ENCODE measurements at regions not wholly inside any gene's neighbourhood (a gene's known extent, or its start where the extent isn't known, plus 50 kb on each side); places are given as distances from the start of the nearest gene placed in this dataset.

- TF ChIP-seq, protein P1, sequence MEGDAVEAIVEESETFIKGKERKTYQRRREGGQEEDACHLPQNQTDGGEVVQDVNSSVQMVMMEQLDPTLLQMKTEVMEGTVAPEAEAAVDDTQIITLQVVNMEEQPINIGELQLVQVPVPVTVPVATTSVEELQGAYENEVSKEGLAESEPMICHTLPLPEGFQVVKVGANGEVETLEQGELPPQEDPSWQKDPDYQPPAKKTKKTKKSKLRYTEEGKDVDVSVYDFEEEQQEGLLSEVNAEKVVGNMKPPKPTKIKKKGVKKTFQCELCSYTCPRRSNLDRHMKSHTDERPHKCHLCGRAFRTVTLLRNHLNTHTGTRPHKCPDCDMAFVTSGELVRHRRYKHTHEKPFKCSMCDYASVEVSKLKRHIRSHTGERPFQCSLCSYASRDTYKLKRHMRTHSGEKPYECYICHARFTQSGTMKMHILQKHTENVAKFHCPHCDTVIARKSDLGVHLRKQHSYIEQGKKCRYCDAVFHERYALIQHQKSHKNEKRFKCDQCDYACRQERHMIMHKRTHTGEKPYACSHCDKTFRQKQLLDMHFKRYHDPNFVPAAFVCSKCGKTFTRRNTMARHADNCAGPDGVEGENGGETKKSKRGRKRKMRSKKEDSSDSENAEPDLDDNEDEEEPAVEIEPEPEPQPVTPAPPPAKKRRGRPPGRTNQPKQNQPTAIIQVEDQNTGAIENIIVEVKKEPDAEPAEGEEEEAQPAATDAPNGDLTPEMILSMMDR (IDR thresholded peaks at IDR 0.05): no peak
- Mint-ChIP-seq H3K4me3 (no peak overlapping the region), H3K9me3 (peaks cover 6 to 12% of the 10 kb centered on the region in 2 donors), H3K27me3 (ENCODE audit: low read depth in 2 of 2) (no peaks in the 10 kb centered on the region), H3K27ac (no peak overlapping the region), H3K36me3 (no peaks in the 10 kb centered on the region), H3K4me1 (no peaks in the 10 kb centered on the region)
- no CpG with 5 or more reads among the region's 2 CpGs for WGBS (ENCODE audit: insufficient coverage)
- ATAC-seq (no peak), DNase-seq (no peak)
- no peaks in the 10 kb centered on the region for H3K27me3 ChIP-seq (ENCODE audit: control insufficient read depth, insufficient read depth, low read length)
- no peak overlapping the region for H3K4me3 ChIP-seq (ENCODE audit: low read length)
- H3K4me1 ChIP-seq (ENCODE audit: control insufficient read depth, insufficient read depth, low read length): no peaks in the 10 kb centered on the region
- no peaks in the 10 kb centered on the region for H3K36me3 ChIP-seq (ENCODE audit: control insufficient read depth, insufficient read depth, low read length)
- H3K27ac ChIP-seq (ENCODE audit: low read length): no peak overlapping the region
- intact Hi-C loops (cut with micrococcal nuclease): no loop called here
- H3K9me3 ChIP-seq (ENCODE audit: control insufficient read depth, insufficient read depth, low read length): no peaks in the 10 kb centered on the region
Observed at GRCh38 chr4:117661091-117662072, 372.9 kb upstream of the NDST3 start.

DNA sequence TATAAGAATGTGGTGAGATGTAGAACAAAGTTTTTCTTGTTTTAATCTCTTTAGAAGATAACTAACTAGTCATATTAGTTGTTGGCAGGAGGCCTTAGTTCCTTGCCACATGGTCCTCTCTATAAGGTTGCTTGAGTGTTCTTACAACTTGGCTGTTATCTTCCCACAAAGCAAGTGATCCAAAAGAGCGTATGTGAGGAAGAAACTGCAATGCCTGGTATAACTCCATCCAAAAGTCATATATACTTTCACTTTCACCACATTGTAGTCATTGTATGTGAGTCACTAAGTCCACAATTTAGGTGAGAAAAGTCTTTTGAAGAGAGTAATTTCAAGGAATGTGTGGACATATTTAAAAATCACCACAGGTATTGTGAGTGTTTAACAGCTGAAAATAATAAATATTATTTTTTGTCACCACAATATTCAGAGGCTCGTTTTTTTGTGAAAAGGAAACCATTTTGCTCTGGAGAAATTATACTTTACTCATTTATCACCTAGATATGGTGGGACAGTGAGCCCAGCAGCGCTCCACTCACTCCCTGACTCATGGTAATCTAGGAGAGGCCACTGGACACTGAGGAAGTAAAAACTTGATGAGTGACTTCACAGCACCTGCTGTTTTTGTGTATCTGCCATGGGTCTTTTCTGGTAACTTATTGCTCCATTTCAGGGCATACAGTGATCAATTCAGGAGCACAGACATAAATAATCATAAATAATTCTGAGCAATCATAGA is 369.4 kb upstream of the NDST3 start:
- DNase-seq (no peak), ATAC-seq (no peak)
- H3K4me1 Mint-ChIP-seq: no peaks in the 10 kb centered on the region
- H3K4me3 Mint-ChIP-seq: no peak overlapping the region
- peaks cover 4% of the 10 kb centered on the region in 2 donors for H3K9me3 Mint-ChIP-seq
- no peak overlapping the region for H3K27ac ChIP-seq (ENCODE audit: low read length)
- intact Hi-C loops (cut with micrococcal nuclease): no loop called here
- no peak overlapping the region for H3K27ac Mint-ChIP-seq
- H3K36me3 ChIP-seq (ENCODE audit: control insufficient read depth, insufficient read depth, low read length): no peaks in the 10 kb centered on the region
- H3K9me3 ChIP-seq (ENCODE audit: control insufficient read depth, insufficient read depth, low read length): no peaks in the 10 kb centered on the region
- no peaks in the 10 kb centered on the region for H3K4me1 ChIP-seq (ENCODE audit: control insufficient read depth, insufficient read depth, low read length)
- H3K27me3 Mint-ChIP-seq (ENCODE audit: low read depth in 2 of 2): no peaks in the 10 kb centered on the region
- no peak overlapping the region for H3K4me3 ChIP-seq (ENCODE audit: low read length)
- H3K36me3 Mint-ChIP-seq: no peaks in the 10 kb centered on the region
- no peaks in the 10 kb centered on the region for H3K27me3 ChIP-seq (ENCODE audit: control insufficient read depth, insufficient read depth, low read length)
- WGBS (ENCODE audit: insufficient coverage): 82% methylated on average over 1 of the region's 3 CpGs
- TF ChIP-seq, protein P1 (IDR thresholded peaks at IDR 0.05): no peak

DNA sequence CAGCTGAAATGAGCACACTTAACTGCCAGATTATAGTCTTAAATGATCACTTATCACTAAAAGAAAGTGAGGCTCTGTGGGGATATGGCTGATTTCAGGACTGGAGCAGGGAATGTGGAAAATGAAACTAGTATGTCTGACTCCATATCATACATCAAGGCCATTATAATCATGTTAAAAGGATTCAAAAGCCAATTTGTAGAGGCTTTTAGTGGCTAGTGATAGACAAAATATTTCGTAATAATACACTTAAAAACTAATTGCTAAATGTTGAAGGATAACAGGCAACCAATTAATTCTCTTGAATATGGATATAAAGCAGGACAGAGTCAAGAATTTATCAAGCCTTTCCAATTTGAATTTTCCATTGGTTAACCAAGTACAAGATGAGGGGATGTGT is 358.1 kb upstream of the NDST3 start:
- intact Hi-C loops (cut with micrococcal nuclease): no loop called here
- no peaks in the 10 kb centered on the region for H3K27me3 ChIP-seq (ENCODE audit: control insufficient read depth, insufficient read depth, low read length)
- no peaks in the 10 kb centered on the region for H3K4me1 Mint-ChIP-seq
- H3K4me1 ChIP-seq (ENCODE audit: control insufficient read depth, insufficient read depth, low read length): no peaks in the 10 kb centered on the region
- no peaks in the 10 kb centered on the region for H3K36me3 ChIP-seq (ENCODE audit: control insufficient read depth, insufficient read depth, low read length)
- no peak overlapping the region for H3K4me3 ChIP-seq (ENCODE audit: low read length)
- WGBS (ENCODE audit: insufficient coverage): no CpG with 5 or more reads among the region's 1 CpG
- no peaks in the 10 kb centered on the region for H3K27me3 Mint-ChIP-seq (ENCODE audit: low read depth in 2 of 2)
- H3K9me3 Mint-ChIP-seq: peaks cover 10 to 16% of the 10 kb centered on the region in 2 donors
- H3K36me3 Mint-ChIP-seq: no peaks in the 10 kb centered on the region
- no peaks in the 10 kb centered on the region for H3K9me3 ChIP-seq (ENCODE audit: control insufficient read depth, insufficient read depth, low read length)
- no peak overlapping the region for H3K27ac Mint-ChIP-seq
- DNase-seq (no peak), ATAC-seq (no peak)
- H3K4me3 Mint-ChIP-seq: no peak overlapping the region
- H3K27ac ChIP-seq (ENCODE audit: low read length): no peak overlapping the region
- TF ChIP-seq, protein P1 (IDR thresholded peaks at IDR 0.05): no peak

All from natural killer cell (primary cell).